SK-N-MC (cell line): ENCODE measurements at regions not wholly inside any gene's neighbourhood (a gene's known extent, or its start where the extent isn't known, plus 50 kb on each side); places are given as distances from the start of the nearest gene placed in this dataset.

Source experiments
- EZH2 ChIP-seq: fragments of 200-600 bp; sonication (generic); IDR thresholded peaks from one replicate; pipeline ENCODE4 v1.6.1; 2017; ENCODE audit warnings: antibody characterized with exemption
- FOXP2 ChIP-seq: optimal IDR thresholded peaks from 2 replicates; pipeline ENCODE3; 2011; ENCODE audit warnings: mild to moderate bottlenecking, moderate library complexity; ENCODE audit not compliant: insufficient read depth; ENCODE audit errors: extremely low read length, control extremely low read depth
- POLR2AphosphoS5 ChIP-seq: IDR thresholded peaks from 2 replicates; pipeline ENCODE4 v1.6.1; 2012; ENCODE audit warnings: mild to moderate bottlenecking, low read depth, low read length, borderline replicate concordance

GRCh38 chr5:89595056-89595455 is 712.1 kb upstream of the MEF2C start:
- no peak for TF ChIP-seq POLR2AphosphoS5
- no peak for TF ChIP-seq EZH2
- TF ChIP-seq FOXP2 = no peak
